GM20000 (cell line): ENCODE measurements at regions not wholly inside any gene's neighbourhood (a gene's known extent, or its start where the extent isn't known, plus 50 kb on each side); places are given as distances from the start of the nearest gene placed in this dataset.

ENCODE experiments used
- DNase-seq: peaks from one replicate; pipeline ENCODE4 v3.0.0; 2012; ENCODE audit warnings: low spot score
- TF ChIP-seq, protein P1 (sequence below): IDR thresholded peaks from 2 replicates; pipeline ENCODE4 v1.5.1; 2012; ENCODE audit warnings: mild to moderate bottlenecking, control low read depth; ENCODE audit errors: extremely low read depth, missing control alignments

DNA sequence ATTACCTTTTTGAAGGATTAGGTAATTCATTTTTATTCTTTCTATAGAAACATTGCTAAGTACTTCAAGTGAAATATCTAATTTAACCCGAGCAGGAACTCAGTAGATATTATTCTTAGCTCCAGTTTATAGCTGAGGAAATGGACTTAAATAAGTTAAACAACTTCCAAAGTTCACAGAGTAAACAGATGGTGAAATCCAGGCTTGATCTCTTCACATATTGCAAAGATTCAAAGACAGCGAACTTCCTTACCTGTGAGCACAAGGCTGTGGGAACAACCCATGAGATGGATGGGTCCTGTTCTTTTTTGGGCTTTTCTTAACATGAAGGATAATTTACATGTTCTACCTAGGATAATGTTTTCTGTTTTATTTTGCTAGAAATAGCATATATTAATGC is 439.0 kb downstream of the IRS1 start:
- TF ChIP-seq, protein P1, sequence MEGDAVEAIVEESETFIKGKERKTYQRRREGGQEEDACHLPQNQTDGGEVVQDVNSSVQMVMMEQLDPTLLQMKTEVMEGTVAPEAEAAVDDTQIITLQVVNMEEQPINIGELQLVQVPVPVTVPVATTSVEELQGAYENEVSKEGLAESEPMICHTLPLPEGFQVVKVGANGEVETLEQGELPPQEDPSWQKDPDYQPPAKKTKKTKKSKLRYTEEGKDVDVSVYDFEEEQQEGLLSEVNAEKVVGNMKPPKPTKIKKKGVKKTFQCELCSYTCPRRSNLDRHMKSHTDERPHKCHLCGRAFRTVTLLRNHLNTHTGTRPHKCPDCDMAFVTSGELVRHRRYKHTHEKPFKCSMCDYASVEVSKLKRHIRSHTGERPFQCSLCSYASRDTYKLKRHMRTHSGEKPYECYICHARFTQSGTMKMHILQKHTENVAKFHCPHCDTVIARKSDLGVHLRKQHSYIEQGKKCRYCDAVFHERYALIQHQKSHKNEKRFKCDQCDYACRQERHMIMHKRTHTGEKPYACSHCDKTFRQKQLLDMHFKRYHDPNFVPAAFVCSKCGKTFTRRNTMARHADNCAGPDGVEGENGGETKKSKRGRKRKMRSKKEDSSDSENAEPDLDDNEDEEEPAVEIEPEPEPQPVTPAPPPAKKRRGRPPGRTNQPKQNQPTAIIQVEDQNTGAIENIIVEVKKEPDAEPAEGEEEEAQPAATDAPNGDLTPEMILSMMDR, result no peak
- DNase-seq, result no peak

DNA sequence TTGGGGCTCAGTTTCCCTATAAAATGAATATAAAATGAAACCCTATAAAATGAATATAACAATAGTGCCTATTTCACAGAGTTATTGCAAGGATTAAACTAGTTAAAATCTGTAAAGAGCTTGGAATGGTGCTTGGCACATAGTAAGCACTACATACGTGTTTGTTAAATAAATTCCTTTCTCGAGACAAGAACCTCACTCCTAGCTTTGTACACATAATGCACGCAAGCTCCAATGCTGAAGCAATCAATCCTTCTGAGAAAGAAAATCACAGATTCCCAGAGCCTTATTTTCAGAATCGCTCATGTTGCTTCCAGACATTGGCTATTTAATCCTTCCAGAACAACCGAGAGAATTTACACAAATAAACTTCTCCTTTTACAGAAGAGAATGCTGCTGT is 440.9 kb downstream of the IRS1 start:
- no peak for DNase-seq
- TF ChIP-seq, protein P1, result no peak

DNA sequence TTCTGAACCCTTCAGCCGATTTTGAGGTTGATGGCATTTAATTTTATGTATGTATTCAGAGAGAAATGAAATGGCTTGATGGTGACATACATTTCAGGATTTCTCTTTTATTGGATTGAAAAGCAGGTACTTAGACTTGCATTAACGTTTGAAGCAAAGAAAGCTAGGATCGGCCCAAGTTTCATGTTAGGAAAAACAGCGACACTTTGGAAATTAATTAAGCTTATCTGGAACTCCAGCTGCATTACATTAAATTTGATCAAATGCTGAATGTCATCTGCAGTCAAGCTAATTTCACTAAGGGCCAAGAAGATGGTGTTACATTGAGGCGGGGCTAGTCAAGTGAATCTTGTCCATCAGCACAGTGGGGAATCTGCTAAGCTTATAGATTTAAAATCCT is 441.8 kb downstream of the IRS1 start:
- TF ChIP-seq, protein P1, result no peak
- DNase-seq, result no peak

DNA sequence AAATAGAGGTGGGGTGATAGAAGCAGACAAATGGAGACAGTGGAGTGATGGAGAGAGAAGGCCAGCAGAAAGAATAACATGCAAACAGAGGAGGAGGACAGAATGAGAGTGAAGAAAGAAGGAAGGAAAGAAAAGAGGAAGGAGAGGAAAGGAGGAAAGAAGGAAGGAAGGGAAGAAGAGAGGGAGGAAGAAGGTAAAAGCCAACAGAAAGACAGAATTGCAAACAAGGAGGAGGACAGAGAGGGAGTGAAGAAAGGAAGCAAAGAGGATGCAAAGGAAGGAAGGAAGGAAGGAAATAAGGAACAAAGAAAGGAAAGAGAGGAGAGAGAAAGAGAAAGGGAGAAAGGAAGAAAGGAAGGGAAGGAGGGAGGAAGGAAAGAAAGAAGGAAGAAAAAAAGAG is 444.0 kb downstream of the IRS1 start:
- TF ChIP-seq, protein P1, result no peak
- DNase-seq, result no peak

DNA sequence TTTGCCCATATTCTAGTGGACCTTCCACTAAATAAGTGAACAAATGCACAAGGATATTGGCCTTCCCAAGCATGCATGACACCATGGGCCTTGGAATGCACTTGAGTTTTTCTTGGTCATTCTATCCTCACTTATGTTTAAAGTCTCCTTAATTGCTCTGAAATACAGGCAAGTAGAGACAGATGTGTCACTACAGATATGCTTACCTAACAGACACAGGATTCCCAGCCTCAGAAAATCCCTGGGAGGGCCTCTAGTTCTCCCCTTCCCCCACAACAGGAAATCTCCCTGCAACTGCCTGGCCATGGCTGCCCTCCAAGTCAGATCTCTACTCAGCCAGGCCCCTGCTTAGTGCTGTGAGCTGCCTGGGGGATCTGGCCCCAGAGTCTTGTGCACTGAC is 445.2 kb downstream of the IRS1 start:
- TF ChIP-seq, protein P1, result no peak

DNA sequence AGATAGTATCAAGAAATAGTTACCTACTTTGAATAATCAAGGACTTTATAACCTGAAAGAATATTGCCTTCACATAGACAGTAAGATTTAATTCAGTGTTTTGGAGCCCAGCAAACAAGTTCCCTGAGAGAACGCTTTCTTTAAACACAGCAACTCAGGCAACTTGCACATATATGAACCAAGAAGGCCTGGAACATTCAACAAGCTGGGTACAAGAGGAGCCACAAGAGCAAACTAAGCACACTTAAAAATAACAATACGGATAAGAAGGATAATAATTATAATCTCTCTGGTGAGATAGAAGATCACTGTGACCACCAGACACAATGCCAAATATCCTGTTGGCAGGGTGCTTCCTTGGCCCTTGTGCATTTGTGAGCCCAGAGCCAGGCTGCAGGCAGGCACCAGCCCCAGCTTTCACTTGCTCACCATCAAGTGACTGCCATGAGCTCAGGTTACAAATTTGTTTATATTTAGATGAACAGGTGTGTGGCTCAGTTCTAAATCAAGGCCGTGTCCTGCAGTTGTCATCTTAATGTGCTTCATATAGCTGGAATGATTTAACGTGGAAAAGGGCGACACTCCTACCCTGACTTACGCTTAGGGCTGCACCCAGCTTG is 446.6 kb downstream of the IRS1 start:
- no peak for DNase-seq
- TF ChIP-seq, protein P1, result no peak

More for the DNA sequence above, 445.2 kb downstream of the IRS1 start:
- no peak for DNase-seq

DNA sequence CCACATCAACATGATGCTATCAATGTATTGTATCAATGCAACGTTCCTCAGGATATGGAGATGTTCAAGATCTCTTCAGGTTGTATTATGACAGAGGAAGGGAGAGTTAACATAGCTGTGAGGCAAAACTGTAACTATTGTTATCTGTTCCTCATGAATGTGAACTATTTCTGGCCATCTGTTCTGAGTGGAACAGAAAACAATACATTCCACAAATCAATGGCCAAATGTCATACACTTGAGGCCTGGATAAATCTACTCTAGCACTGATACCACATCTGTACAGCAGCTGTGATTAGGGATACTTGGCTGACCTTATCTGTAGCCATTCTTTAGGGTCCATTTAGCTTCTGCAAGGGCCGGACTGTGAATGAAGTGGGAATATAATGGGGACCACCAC is 447.9 kb downstream of the IRS1 start:
- TF ChIP-seq, protein P1, result no peak

More for the DNA sequence above, 447.9 kb downstream of the IRS1 start:
- DNase-seq, result no peak
